OCI-LY3 (cell line): ENCODE measurements at regions not wholly inside any gene's neighbourhood (a gene's known extent, or its start where the extent isn't known, plus 50 kb on each side); places are given as distances from the start of the nearest gene placed in this dataset.

Experiments used
- H2AFZ ChIP-seq: fragments of 200-600, 300-600 bp; shearing (Covaris generic); 2 replicates; pipeline ENCODE4 v1.6.0; 2014; ENCODE audit warnings: antibody characterized with exemption, low read depth, low read length
- H3K27ac ChIP-seq: fragments of 200-600, 300-600 bp; sonication (generic); 2 replicates; pipeline ENCODE4 v1.5.1; 2014; ENCODE audit warnings: mild to moderate bottlenecking, low read length, moderate library complexity, mixed read lengths
- H3K27me3 ChIP-seq: fragments of 200-600, 300-600 bp; sonication (generic); 2 replicates; pipeline ENCODE4 v1.6.1; 2014; ENCODE audit warnings: low read depth, low read length, mixed read lengths
- H3K36me3 ChIP-seq: fragments of 200-600, 300-600 bp; sonication (generic); replicated peaks from 2 replicates; pipeline ENCODE3; 2014; ENCODE audit warnings: low read depth, low read length, mixed read lengths
- H3K4me1 ChIP-seq: fragments of 300-600, 200-600 bp; sonication (generic); 2 replicates; pipeline ENCODE4 v1.6.1; 2014; ENCODE audit warnings: low read length, mixed read lengths
- H3K4me2 ChIP-seq: fragments of 200-600, 300-600 bp; sonication (generic); 2 replicates; pipeline ENCODE4 v1.6.1; 2014; ENCODE audit warnings: low read length, mixed read lengths
- H3K4me3 ChIP-seq: fragments of 300-600, 200-600 bp; sonication (generic); 2 replicates; pipeline ENCODE4 v1.5.1; 2014; ENCODE audit warnings: antibody characterized with exemption, mild to moderate bottlenecking, low read length, moderate library complexity
- H3K79me2 ChIP-seq: fragments of 300-600, 200-600 bp; shearing (Covaris generic); 2 replicates; pipeline ENCODE4 v1.6.1; 2014; ENCODE audit warnings: mild to moderate bottlenecking, low read length, mixed read lengths
- H3K9ac ChIP-seq: fragments of 300-600, 200-600 bp; shearing (Covaris generic); 2 replicates; pipeline ENCODE4 v1.6.0; 2014; ENCODE audit warnings: mild to moderate bottlenecking, low read length, moderate library complexity
- H3K9me3 ChIP-seq: fragments of 200-600, 300-600 bp; shearing (Covaris generic); 2 replicates; pipeline ENCODE4 v1.6.1; 2014; ENCODE audit warnings: low read length, mixed read lengths; ENCODE audit not compliant: insufficient read depth
- H4K20me1 ChIP-seq: fragments of 200-600, 300-600 bp; sonication (generic); 2 replicates; pipeline ENCODE4 v1.6.1; 2016; ENCODE audit warnings: low read length, mixed read lengths; ENCODE audit not compliant: insufficient read depth
- CTCF ChIP-seq: fragments of 200-600, 300-600 bp; sonication (generic); IDR thresholded peaks from 2 replicates; pipeline ENCODE4 v1.5.1; 2014; ENCODE audit warnings: antibody characterized with exemption, low read length, low read depth
- EZH2phosphoT487 ChIP-seq: fragments of 200-600 bp; shearing (Covaris generic); IDR thresholded peaks from 2 replicates; pipeline ENCODE4 v1.6.1; 2018; ENCODE audit warnings: antibody characterized with exemption, mixed run types, low read depth

GRCh38 chr10:126781450-126782216, 111.1 kb upstream of the C10orf90 start:
- Histone ChIP-seq H3K4me3 (no peak overlapping the region), H3K27ac (no peak overlapping the region), H2AFZ (no peak overlapping the region), H3K9ac (no peak overlapping the region), H3K9me3 (no peaks in the 10 kb centered on the region), H3K4me2 (no peak overlapping the region), H3K4me1 (no peaks in the 10 kb centered on the region), H4K20me1 (no peaks in the 10 kb centered on the region), H3K36me3 (no peaks in the 10 kb centered on the region), H3K27me3 (no peaks in the 10 kb centered on the region), H3K79me2 (no peaks in the 10 kb centered on the region)
- TF ChIP-seq EZH2phosphoT487 (no peak), CTCF (no peak)

GRCh38 chr10:126783806-126784557, 113.5 kb upstream of the C10orf90 start:
- Histone ChIP-seq H3K4me1 (no peaks in the 10 kb centered on the region), H2AFZ (no peak overlapping the region), H3K27ac (no peak overlapping the region), H3K9ac (no peak overlapping the region), H3K4me3 (no peak overlapping the region), H3K79me2 (no peaks in the 10 kb centered on the region), H3K27me3 (no peaks in the 10 kb centered on the region), H3K9me3 (no peaks in the 10 kb centered on the region), H3K36me3 (no peaks in the 10 kb centered on the region), H3K4me2 (no peak overlapping the region), H4K20me1 (no peaks in the 10 kb centered on the region)
- TF ChIP-seq CTCF (no peak), EZH2phosphoT487 (no peak)

GRCh38 chr10:126787201-126787600, 116.7 kb upstream of the C10orf90 start:
- Histone ChIP-seq H3K36me3 (no peaks in the 10 kb centered on the region), H3K4me3 (no peak overlapping the region), H3K27ac (no peak overlapping the region), H3K4me2 (no peak overlapping the region), H2AFZ (no peak overlapping the region), H3K27me3 (no peaks in the 10 kb centered on the region), H3K9ac (no peak overlapping the region), H3K9me3 (no peaks in the 10 kb centered on the region), H3K79me2 (no peaks in the 10 kb centered on the region), H3K4me1 (no peaks in the 10 kb centered on the region), H4K20me1 (no peaks in the 10 kb centered on the region)
- TF ChIP-seq CTCF (no peak), EZH2phosphoT487 (no peak)

- no peaks in the 10 kb centered on the region for H3K4me1 ChIP-seq
- no peak overlapping the region for H3K9ac ChIP-seq
- no peaks in the 10 kb centered on the region for H3K27me3 ChIP-seq
- H4K20me1 ChIP-seq, result no peaks in the 10 kb centered on the region
- H3K36me3 ChIP-seq, result no peaks in the 10 kb centered on the region
- H3K4me2 ChIP-seq, result no peak overlapping the region
- no peak overlapping the region for H2AFZ ChIP-seq
- H3K9me3 ChIP-seq, result no peaks in the 10 kb centered on the region
- no peak for TF ChIP-seq EZH2phosphoT487
- TF ChIP-seq CTCF, result no peak
- no peak overlapping the region for H3K27ac ChIP-seq
- H3K79me2 ChIP-seq, result no peaks in the 10 kb centered on the region
- no peak overlapping the region for H3K4me3 ChIP-seq
Observed at GRCh38 chr10:126795318-126795717, 109.9 kb upstream of the DOCK1 start.
